ELF-1 (cell line): ENCODE measurements at regions not wholly inside any gene's neighbourhood (a gene's known extent, or its start where the extent isn't known, plus 50 kb on each side); places are given as distances from the start of the nearest gene placed in this dataset.
A peak's percentile ranks its signal among the peaks of the same experiment; 100 is the strongest.
"Not testable (repeated sequence)": the region's sequence is repeated elsewhere in the genome, so short reads cannot be mapped to it uniquely, and the experiment has no call there.

Experiments
- DNase-seq: peaks from one replicate; pipeline ENCODE4 v3.0.0-alpha.2; 2016; ENCODE audit warnings: low read depth, low spot score

- DNase-seq, result no peak
Measured at GRCh38 chr12:89064780-89065179, 287.5 kb downstream of the DUSP6 start.

GRCh38 chr12:89064151-89064550 is 288.1 kb downstream of the DUSP6 start:
- DNase-seq, result no peak

GRCh38 chr12:89062996-89063395 is 289.3 kb downstream of the DUSP6 start:
- no peak for DNase-seq

GRCh38 chr12:89059721-89060541 is 292.4 kb downstream of the DUSP6 start:
- DNase-seq, result peak; percentile 17

- DNase-seq, result no peak
Measured at GRCh38 chr12:89059056-89059455, 293.2 kb downstream of the DUSP6 start.

GRCh38 chr12:89058402-89058801 is 293.9 kb downstream of the DUSP6 start:
- no peak for DNase-seq

- DNase-seq, result not testable (repeated sequence)
Measured at GRCh38 chr12:89053817-89054216, 298.5 kb downstream of the DUSP6 start.

- no peak for DNase-seq
Measured at GRCh38 chr12:89051065-89051677, 301.1 kb downstream of the DUSP6 start.

GRCh38 chr12:89047856-89048418 is 304.4 kb downstream of the DUSP6 start:
- DNase-seq, result no peak

GRCh38 chr12:89041078-89041477 is 311.2 kb downstream of the DUSP6 start:
- no peak for DNase-seq

- DNase-seq, result no peak
Measured at GRCh38 chr12:89040146-89040964, 311.9 kb downstream of the DUSP6 start.

- no peak for DNase-seq
Measured at GRCh38 chr12:89038831-89039512, 313.3 kb downstream of the DUSP6 start.

- no peak for DNase-seq
Measured at GRCh38 chr12:89033062-89033461, 319.2 kb downstream of the DUSP6 start.

- no peak for DNase-seq
Measured at GRCh38 chr12:89029961-89030360, 322.3 kb downstream of the DUSP6 start.

- DNase-seq, result no peak
Measured at GRCh38 chr12:89024580-89024979, 327.7 kb downstream of the DUSP6 start.

GRCh38 chr12:89023936-89024335 is 328.4 kb downstream of the DUSP6 start:
- DNase-seq, result no peak

GRCh38 chr12:89020689-89021088 is 331.6 kb downstream of the DUSP6 start:
- no peak for DNase-seq

- no peak for DNase-seq
Measured at GRCh38 chr12:89020121-89020480, 332.2 kb downstream of the DUSP6 start.

- peak; percentile 81 for DNase-seq
Measured at GRCh38 chr12:89019439-89020120, 332.7 kb downstream of the DUSP6 start.

GRCh38 chr12:89016970-89017778 is 335.1 kb downstream of the DUSP6 start:
- peak; percentile 32 for DNase-seq
